HG02870 (cell line): ENCODE measurements at regions not wholly inside any gene's neighbourhood (a gene's known extent, or its start where the extent isn't known, plus 50 kb on each side); places are given as distances from the start of the nearest gene placed in this dataset.
"Not testable (repeated sequence)": the region's sequence is repeated elsewhere in the genome, so short reads cannot be mapped to it uniquely, and the experiment has no call there.

Experiments
- ATAC-seq: cut with Tn5 transposase; IDR thresholded peaks from one replicate; pipeline ENCODE4 v1.9.1; 2021; ENCODE audit warnings: mild to moderate bottlenecking, moderate library complexity; ENCODE audit not compliant: unreplicated experiment

DNA sequence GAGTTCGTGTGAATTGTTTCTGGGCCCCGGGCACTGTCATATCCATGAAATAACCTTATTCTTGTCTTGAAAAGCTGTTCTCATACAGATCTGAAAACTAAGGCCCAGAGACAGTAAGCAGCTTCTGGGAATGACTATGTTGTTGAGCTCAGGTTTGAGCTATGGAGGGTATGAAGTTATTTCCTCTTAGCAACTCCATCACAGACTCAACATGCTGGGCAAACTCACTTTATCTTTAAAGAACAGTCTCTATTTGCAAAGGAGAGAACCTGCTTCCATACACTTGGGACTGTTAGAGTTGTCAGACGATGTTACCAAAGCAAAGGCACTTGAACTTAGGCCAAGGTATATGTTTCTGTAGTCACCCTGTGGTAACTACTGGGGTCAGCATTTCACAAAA, 90.0 kb downstream of the GPR88 start:
- ATAC-seq: no peak

GRCh38 chr1:100628631-100629081, 90.7 kb downstream of the GPR88 start:
- no peak for ATAC-seq

DNA sequence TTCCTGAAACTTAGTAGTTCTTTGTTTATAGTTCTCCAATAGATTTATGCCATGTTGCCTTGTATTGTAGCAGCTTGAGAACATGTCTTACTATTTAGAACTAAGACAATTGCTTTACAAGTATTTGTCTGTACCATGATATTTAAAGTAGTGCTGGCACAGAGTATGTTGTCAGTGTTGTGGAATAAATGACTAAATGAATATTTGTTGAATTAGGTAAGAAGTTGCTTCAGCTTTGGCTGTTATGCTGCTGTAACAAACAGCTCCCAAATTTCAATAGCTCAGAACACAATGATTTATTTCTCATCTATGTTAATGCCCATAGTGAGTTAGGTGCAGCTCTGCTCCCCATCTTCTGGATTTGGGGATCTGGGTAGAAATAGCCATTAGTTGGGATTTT, 90.2 kb upstream of the VCAM1 start:
- no peak for ATAC-seq

DNA sequence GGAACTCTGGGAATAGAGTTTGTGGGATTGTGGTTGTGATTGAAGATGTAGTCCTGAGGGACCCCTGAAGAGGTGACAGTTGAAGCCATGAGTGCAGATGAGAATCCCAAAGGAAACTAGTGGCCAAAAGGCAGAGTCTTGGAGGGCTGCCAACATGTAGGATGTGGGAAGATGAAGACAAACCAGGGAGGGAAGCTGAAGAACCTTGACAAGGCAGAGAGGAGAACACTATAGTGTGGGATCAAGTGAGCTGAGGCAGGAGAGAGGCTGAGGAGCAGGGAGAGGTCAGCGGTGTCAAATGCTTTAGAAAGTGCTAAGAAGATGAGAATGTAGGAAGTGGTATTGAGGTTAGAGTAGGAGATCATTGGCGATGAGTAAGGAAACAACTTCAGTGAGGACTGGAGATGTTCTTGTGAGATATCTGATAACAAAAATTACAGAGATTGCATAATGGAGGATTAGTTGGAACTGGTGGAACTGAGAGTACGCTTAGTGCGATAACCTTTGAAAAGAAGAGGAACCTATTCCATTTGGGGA, 88.5 kb upstream of the VCAM1 start:
- ATAC-seq: no peak

DNA sequence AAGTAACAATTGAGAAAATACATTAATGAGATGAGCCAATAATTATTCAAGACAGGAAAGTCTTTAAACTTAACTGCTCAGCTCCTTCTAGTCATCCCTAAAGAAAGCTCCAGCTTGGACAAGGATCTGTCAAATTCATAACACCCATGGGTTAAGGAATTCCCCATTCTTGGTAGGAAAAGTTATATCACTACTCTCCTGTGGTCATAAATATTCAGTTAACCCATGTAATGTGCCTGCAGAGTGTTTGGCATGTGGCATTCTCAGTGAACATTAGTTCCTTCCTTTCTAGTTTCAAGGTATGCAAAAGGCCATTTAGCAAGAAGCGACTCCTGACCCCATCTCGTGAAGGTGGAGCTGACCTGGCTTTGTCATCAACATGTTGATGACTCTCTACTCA, 76.7 kb upstream of the VCAM1 start:
- no peak for ATAC-seq

DNA sequence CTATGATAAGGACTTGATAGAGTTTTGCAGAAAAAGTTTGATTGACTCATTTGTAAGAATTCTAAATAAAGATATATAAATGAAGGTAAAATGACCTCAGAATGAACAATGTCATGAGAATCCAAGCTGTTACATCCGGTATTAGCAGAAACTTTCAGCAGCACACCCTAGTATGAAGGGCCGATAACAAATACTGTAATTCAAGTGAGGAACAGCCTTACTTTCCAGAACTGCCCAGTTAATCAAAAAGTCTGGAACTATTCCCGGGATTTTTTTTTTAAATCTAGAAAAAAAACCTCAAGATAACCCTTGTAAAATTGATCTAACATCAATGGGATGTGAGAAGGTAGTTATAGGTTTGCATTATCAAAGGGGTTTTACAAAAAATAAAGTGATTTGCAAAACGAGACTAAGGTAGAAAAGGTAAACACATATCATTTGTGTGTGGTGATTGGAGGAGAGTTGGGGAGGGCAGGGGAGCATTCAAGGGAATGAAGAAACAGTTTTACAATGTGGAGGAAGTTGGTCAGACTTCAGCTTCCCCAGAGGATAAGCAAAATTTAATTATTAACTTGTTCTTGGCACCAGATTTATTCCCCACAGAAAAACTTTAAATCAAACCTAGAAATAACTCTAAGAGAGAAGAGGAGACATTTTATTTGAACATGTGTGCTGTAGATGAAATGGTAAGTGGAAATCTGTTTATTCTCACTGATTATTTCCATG, 75.9 kb upstream of the VCAM1 start:
- no peak for ATAC-seq

DNA sequence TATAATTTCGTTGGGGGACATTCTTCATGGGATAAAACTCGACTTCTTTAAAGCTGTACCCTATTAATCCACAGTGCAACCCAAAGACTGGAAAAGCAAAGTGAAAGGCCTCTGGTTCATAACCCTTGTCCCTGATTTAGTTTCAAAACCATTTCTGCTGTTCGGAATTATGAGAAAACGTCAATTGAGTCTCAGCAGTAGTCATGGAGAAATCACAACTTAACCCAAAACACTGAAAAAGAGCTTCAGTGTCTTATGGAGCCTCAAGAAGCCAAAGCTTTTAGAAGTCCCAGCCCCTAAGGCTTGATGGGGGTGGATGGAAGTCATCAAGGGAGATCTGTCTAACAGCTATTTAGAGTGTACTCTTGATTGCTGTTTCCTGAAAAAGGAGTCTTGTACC, 73.5 kb upstream of the VCAM1 start:
- no peak for ATAC-seq

DNA sequence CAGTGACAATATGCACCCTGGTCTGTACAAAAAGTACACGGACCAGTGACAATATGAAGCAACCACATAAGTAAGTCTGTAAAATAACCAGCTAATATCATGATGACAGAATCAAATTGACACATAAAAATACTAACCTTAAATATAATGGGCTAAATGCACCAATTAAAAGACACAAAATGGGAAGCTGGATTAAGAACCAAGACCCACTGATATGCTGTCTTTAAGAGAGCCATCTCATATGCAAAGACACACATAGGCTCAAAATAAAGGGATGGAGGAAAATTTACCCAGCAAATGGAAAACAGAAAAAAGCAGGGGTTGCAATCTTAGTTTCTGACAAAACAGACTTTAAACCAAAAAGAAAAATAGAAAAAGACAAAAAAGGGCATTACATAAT, 70.4 kb upstream of the VCAM1 start:
- ATAC-seq: no peak

GRCh38 chr1:100657876-100658715, 61.4 kb upstream of the VCAM1 start:
- ATAC-seq: no peak

DNA sequence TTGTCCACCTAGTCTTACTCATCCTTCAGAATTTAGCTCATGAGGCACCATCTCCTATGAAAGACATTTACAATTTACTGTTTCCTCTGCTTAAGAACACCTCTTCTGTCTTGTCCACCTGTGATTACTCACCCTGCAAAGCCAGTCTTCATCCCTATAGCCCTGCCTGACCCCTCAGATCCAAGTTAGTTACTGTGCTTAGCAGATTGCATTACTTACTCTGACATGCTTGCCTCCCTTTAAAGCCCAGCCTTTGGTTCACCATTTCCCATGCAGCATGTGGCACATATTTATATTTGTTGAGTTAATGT, 60.9 kb upstream of the VCAM1 start:
- no peak for ATAC-seq

DNA sequence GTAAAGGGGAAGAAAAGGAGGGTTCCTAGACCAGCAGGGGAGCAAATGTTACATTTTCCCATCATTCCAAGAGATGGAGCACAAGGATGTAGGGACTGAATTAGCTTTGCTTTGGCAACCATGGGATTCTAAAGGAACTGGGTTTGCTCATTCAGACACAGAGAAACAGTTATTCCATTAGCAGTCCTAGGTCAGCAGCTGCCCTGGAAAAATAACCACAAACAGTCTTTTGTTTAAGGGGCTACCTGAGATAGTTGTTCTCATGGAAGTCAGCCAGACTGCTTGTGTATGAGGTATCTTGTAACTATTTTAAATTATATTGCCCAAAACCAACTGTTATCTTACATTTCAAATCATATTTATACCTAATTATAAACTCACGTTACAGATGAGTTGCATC, 58.4 kb upstream of the VCAM1 start:
- ATAC-seq: no peak

GRCh38 chr1:100668494-100668893, 51.0 kb upstream of the VCAM1 start:
- not testable (repeated sequence) for ATAC-seq
